Gastrocnemius medialis (tissue), 4 donors: ENCODE measurements at regions not wholly inside any gene's neighbourhood (a gene's known extent, or its start where the extent isn't known, plus 50 kb on each side); places are given as distances from the start of the nearest gene placed in this dataset.

Experiments used
- ATAC-seq, 2 donors: fragments of 150-250 bp; one replicate each; pipeline ENCODE4 v1.9.1; 2016
- DNase-seq, 2 donors: peaks; one replicate each; pipeline ENCODE4 v3.0.0-alpha.2; 2019
- H3K27ac ChIP-seq, 4 donors: fragments of 200-600 bp; sonication (generic); 1 replicate in 1 of 4; 2 replicates in 3 of 4; pipeline ENCODE4 v1.5.1; 2016 to 2018; ENCODE audit warnings: mild to moderate bottlenecking in 2 of 4, moderate library complexity in 1 of 4
- H3K27me3 ChIP-seq, 3 donors: fragments of 200-600 bp; sonication (generic) in 2 of 3; 1 replicate in 1 of 3; 2 replicates in 2 of 3; pipeline versions ENCODE4 v1.5.1 to v1.6.0; 2016 to 2019; ENCODE audit warnings: mild to moderate bottlenecking in 1 of 3, moderate library complexity in 1 of 3
- H3K36me3 ChIP-seq, 2 donors: fragments of 200-600 bp; sonication (generic) in 1 of 2; one replicate each; pipeline ENCODE4 v1.5.1; 2017 to 2018
- H3K4me1 ChIP-seq, 2 donors: fragments of 200-600 bp; sonication (generic) in 1 of 2; one replicate each; pipeline ENCODE4 v1.5.1; 2016 to 2017; ENCODE audit warnings: mild to moderate bottlenecking in 2 of 2
- H3K4me3 ChIP-seq, 4 donors: fragments of 200-600 bp; sonication (generic) in 3 of 4; 1 replicate in 1 of 4; 2 replicates in 3 of 4; pipeline ENCODE4 v1.5.1; 2016 to 2019; ENCODE audit warnings: mild to moderate bottlenecking in 2 of 4
- H3K9me3 ChIP-seq, 3 donors: fragments of 200-600 bp; sonication (generic) in 2 of 3; 1 replicate in 1 of 3; 2 replicates in 2 of 3; pipeline ENCODE4 v1.5.1; 2016 to 2019
- POLR2A ChIP-seq, 2 donors: fragments of 450-650 bp; IDR thresholded peaks; one replicate each; pipeline ENCODE4 v1.6.1; 2017; ENCODE audit warnings: antibody characterized with exemption in 2 of 2, mild to moderate bottlenecking in 2 of 2, moderate library complexity in 2 of 2
- in situ Hi-C, 4 donors: fragments of 200-750 bp; cut with MboI; loops; one replicate each; pipeline versions ENCODE4 v1.15.0 to v1.8.0; 2017; ENCODE audit warnings: low sequenced_read_pairs in 4 of 4
- intact Hi-C: fragments of 100-400 bp; cut with DNase I; formaldehyde crosslinking; loops from one replicate; pipeline ENCODE4 v1.15.1; 2023; ENCODE audit warnings: low total_unique reads
- TF ChIP-seq, protein P1 (sequence below), 5 experiments: fragments of 450-650 bp in 3 of 5; fragments of 200-600 bp in 2 of 5; sonication (generic) in 2 of 5; IDR thresholded peaks in 4 of 5; conservative IDR thresholded peaks in 1 of 5; 1 replicate in 4 of 5; 2 replicates in 1 of 5; pipeline ENCODE4 v1.5.1; 2016 to 2019; ENCODE audit warnings: antibody characterized with exemption in 5 of 5, mild to moderate bottlenecking in 3 of 5, moderate library complexity in 3 of 5

DNA sequence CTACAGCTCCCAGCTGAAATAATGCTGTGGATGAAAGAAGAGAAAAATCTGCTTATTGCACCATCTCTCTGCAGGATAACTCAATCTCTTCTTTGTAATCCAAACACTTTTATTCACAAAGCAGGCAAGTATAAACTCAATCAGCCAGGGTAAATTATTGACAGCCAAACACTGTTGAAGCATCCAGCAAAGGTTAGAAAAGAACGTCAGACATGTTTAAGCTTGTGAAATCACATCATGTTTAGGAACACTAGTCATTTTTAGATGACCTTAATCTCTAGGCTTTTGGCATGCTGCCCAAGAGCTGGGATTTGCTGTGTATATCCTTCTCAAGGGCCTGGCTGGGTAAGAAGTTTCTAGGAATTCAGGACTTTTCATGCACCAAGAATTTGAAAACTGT, 1148.1 kb upstream of the FANCL start:
- H3K9me3 ChIP-seq, result no peaks in the 10 kb centered on the region
- no peak overlapping the region for H3K4me3 ChIP-seq
- H3K27me3 ChIP-seq, result no peaks in the 10 kb centered on the region
- DNase-seq, result no peak
- H3K27ac ChIP-seq, result no peak overlapping the region
- H3K4me1 ChIP-seq, result no peaks in the 10 kb centered on the region
- intact Hi-C loops (no loop called here), in situ Hi-C loops (no loop called here)
- TF ChIP-seq POLR2A (IDR thresholded peaks at IDR 0.05), result no peak
- TF ChIP-seq, protein P1, sequence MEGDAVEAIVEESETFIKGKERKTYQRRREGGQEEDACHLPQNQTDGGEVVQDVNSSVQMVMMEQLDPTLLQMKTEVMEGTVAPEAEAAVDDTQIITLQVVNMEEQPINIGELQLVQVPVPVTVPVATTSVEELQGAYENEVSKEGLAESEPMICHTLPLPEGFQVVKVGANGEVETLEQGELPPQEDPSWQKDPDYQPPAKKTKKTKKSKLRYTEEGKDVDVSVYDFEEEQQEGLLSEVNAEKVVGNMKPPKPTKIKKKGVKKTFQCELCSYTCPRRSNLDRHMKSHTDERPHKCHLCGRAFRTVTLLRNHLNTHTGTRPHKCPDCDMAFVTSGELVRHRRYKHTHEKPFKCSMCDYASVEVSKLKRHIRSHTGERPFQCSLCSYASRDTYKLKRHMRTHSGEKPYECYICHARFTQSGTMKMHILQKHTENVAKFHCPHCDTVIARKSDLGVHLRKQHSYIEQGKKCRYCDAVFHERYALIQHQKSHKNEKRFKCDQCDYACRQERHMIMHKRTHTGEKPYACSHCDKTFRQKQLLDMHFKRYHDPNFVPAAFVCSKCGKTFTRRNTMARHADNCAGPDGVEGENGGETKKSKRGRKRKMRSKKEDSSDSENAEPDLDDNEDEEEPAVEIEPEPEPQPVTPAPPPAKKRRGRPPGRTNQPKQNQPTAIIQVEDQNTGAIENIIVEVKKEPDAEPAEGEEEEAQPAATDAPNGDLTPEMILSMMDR (IDR thresholded peaks at IDR 0.05 in 4 of 5, conservative IDR thresholded peaks at IDR 0.05 in 1 of 5), result no peak
- ATAC-seq, result no peak
- H3K36me3 ChIP-seq, result no peaks in the 10 kb centered on the region

DNA sequence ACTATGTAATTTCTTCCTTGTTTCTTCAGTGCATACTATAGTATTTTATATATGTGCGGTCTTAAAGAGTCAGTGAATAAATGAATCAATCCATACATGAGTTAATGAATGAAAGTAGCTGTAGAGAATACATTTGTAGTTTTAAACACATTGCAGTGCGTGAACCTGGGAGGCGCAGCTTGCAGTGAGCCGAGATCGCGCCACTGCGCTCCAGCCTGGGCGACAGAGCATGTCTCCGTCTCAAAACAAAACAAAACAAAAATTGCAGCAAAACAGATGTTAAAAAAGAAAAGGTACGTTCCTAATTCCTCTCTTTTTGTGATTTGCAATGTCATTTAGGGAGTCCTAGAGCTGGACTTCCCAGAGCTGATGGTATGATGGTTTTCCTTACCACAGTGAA, 1144.8 kb upstream of the FANCL start:
- H3K27me3 ChIP-seq, result no peaks in the 10 kb centered on the region
- ATAC-seq, result no peak
- H3K36me3 ChIP-seq, result no peaks in the 10 kb centered on the region
- no peak overlapping the region for H3K4me3 ChIP-seq
- intact Hi-C loops (no loop called here), in situ Hi-C loops (no loop called here)
- no peak for DNase-seq
- no peak for TF ChIP-seq POLR2A (IDR thresholded peaks at IDR 0.05)
- TF ChIP-seq, protein P1 (IDR thresholded peaks at IDR 0.05 in 4 of 5, conservative IDR thresholded peaks at IDR 0.05 in 1 of 5), result no peak
- no peak overlapping the region for H3K27ac ChIP-seq
- H3K4me1 ChIP-seq, result no peaks in the 10 kb centered on the region
- no peaks in the 10 kb centered on the region for H3K9me3 ChIP-seq

DNA sequence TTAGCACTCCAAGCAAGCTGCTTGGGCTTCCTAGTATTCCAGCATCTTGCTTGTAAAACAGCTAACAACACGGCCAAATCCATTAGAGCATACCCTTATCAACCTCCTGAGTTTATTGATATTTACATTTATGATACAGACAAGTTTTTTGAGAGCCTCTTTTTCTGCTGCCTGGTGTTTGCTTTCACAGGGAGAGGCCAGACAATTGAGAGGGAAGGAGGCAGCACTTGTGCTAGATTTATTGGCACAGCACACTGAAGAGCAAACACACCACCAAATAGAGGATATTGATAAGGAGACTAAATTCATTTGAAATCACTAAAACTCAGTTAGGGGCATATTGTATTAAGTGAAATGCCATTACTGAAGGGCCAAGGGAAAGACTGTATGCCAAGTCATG, 1142.3 kb upstream of the FANCL start:
- Histone ChIP-seq H3K4me1 (no peaks in the 10 kb centered on the region), H3K36me3 (no peaks in the 10 kb centered on the region), H3K9me3 (no peaks in the 10 kb centered on the region), H3K4me3 (no peak overlapping the region), H3K27me3 (no peaks in the 10 kb centered on the region), H3K27ac (no peak overlapping the region)
- DNase-seq (no peak), ATAC-seq (no peak)
- TF ChIP-seq, protein P1 (IDR thresholded peaks at IDR 0.05 in 4 of 5, conservative IDR thresholded peaks at IDR 0.05 in 1 of 5), result no peak
- no peak for TF ChIP-seq POLR2A (IDR thresholded peaks at IDR 0.05)
- intact Hi-C loops, result no loop called here
- in situ Hi-C loops, result no loop called here

DNA sequence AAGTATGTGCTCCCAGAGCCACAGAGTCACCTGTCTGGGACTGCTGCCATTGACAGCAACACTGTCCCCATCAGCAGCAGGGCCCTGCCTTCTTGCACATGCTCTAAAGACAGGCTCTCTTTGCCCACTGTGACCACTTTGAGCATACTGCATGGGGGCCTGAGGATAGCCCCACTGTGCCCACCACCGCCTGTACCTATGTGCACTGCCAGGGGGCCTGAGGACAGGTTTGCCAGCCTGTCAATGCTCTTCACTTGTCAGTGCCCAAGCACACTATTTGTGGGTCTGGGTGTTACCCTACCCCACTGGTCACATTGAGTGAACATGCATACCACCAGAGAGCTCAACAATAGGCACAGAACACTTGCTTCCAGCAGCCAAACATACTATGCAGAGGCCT, 1137.0 kb upstream of the FANCL start:
- DNase-seq (no peak), ATAC-seq (no peak)
- intact Hi-C loops (no loop called here), in situ Hi-C loops (no loop called here)
- TF ChIP-seq, protein P1 (IDR thresholded peaks at IDR 0.05 in 4 of 5, conservative IDR thresholded peaks at IDR 0.05 in 1 of 5), result no peak
- TF ChIP-seq POLR2A (IDR thresholded peaks at IDR 0.05), result no peak
- Histone ChIP-seq H3K9me3 (no peaks in the 10 kb centered on the region), H3K27ac (no peak overlapping the region), H3K4me1 (no peaks in the 10 kb centered on the region), H3K4me3 (no peak overlapping the region), H3K27me3 (no peaks in the 10 kb centered on the region), H3K36me3 (no peaks in the 10 kb centered on the region)

DNA sequence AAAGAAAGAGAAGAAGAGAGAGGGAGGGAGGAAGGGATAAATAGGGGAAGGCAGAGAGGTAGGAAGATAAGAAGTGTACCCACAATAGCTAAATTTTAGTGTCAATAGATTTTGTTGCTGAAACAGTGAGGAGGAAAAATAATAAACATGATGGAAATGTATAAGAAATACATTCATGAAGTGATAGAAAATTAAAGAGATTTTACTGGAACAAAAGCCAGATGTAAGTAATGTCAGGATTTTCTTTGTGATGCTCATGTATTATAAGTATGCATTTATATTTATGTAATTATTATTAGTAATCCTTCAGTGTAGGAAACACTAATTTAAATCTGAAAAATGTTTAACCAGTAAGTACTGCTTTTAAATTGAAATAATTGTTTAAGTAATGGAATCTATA, 1125.2 kb upstream of the FANCL start:
- Histone ChIP-seq H3K27ac (no peak overlapping the region), H3K27me3 (no peaks in the 10 kb centered on the region), H3K4me1 (no peaks in the 10 kb centered on the region), H3K36me3 (no peaks in the 10 kb centered on the region), H3K9me3 (no peaks in the 10 kb centered on the region), H3K4me3 (no peak overlapping the region)
- intact Hi-C loops, result no loop called here
- in situ Hi-C loops, result no loop called here
- TF ChIP-seq POLR2A (IDR thresholded peaks at IDR 0.05), result no peak
- TF ChIP-seq, protein P1 (IDR thresholded peaks at IDR 0.05 in 4 of 5, conservative IDR thresholded peaks at IDR 0.05 in 1 of 5), result no peak
- DNase-seq, result no peak
- ATAC-seq, result no peak
